ENCODE measurements at regions not wholly inside any gene's neighbourhood (a gene's known extent, or its start where the extent isn't known, plus 50 kb on each side); places are given as distances from the start of the nearest gene placed in this dataset.

- no peak for DNase-seq (ENCODE audit: low read depth in 1 of 2, low spot score in 2 of 2)
- POLR2A ChIA-PET (ENCODE audit: partially characterized antibody): no interaction called here
- no peak overlapping the region for H3K4ac ChIP-seq (replicated peaks; ENCODE audit: insufficient read length, low read depth, low read length)
Measured at GRCh38 chr7:69365651-69366192, 232.6 kb upstream of the AUTS2 start.

More at GRCh38 chr7:69365651-69366192, 232.6 kb upstream of the AUTS2 start:
- Histone ChIP-seq H4K20me1 (replicated peaks in 1 of 2; ENCODE audit: control insufficient read depth in 1 of 2, insufficient read depth in 2 of 2, low read length in 2 of 2) (no peaks in the 10 kb centered on the region), H4K8ac (ENCODE audit: extremely low read depth, insufficient read depth, low read length) (no peak overlapping the region), H2AK5ac (ENCODE audit: low read depth, low read length) (no peak overlapping the region), H3K9me3 (ENCODE audit: insufficient read depth in 2 of 2, low read depth in 1 of 2, low read length in 1 of 2) (no peaks in the 10 kb centered on the region), H2BK120ac (replicated peaks; ENCODE audit: low read depth, low read length) (no peak overlapping the region), H2BK20ac (ENCODE audit: low read length) (no peak overlapping the region), H3K56ac (replicated peaks; ENCODE audit: insufficient read length, low read depth, low read length) (no peak overlapping the region), H3K4me2 (ENCODE audit: insufficient read depth in 1 of 2, low read depth in 2 of 2, low read length in 2 of 2) (no peak overlapping the region), H3K14ac (ENCODE audit: insufficient read length) (no peak overlapping the region), H4K91ac (replicated peaks; ENCODE audit: insufficient read length, low read length) (no peak overlapping the region), H3K4me1 (replicated peaks in 1 of 4; ENCODE audit: control insufficient read depth in 3 of 4, insufficient read depth in 4 of 4, low read length in 3 of 4) (no peaks in the 10 kb centered on the region), H4K5ac (ENCODE audit: insufficient read length, low read depth, low read length) (no peak overlapping the region), H3K79me2 (ENCODE audit: control insufficient read depth in 1 of 2, insufficient read depth in 2 of 2, low read length in 2 of 2) (no peaks in the 10 kb centered on the region), H3K4me3 (ENCODE audit: extremely low read depth in 1 of 4, insufficient read depth in 2 of 4, low read depth in 3 of 4, low read length in 4 of 4) (no peak overlapping the region), H3K9ac (replicated peaks in 1 of 4; ENCODE audit: extremely low read depth in 1 of 4, low read depth in 3 of 4, low read length in 3 of 4) (no peak overlapping the region), H2BK5ac (ENCODE audit: low read depth, low read length) (no peak overlapping the region), H3K79me1 (ENCODE audit: low read depth, low read length) (no peaks in the 10 kb centered on the region), H2BK12ac (ENCODE audit: low read depth, low read length) (no peak overlapping the region), H2BK15ac (ENCODE audit: low read length) (no peak overlapping the region), H3K27ac (ENCODE audit: low read depth, low read length) (no peak overlapping the region), H3K27me3 (replicated peaks in 1 of 4; ENCODE audit: control insufficient read depth in 3 of 4, extremely low read depth in 1 of 4, insufficient read depth in 3 of 4, low read length in 3 of 4) (no peaks in the 10 kb centered on the region; a peak in 1 of 7 replicates), H2AFZ (ENCODE audit: low read length) (0 out of 2 replicates have a peak overlapping the region, but pooled peaks have one; percentile 79), H3K23me2 (ENCODE audit: low read depth, low read length) (no peaks in the 10 kb centered on the region), H3K23ac (ENCODE audit: insufficient read length) (no peak overlapping the region), H3K36me3 (ENCODE audit: control insufficient read depth in 2 of 4, insufficient read depth in 4 of 4, low read length in 3 of 4) (no peaks in the 10 kb centered on the region), H3K18ac (ENCODE audit: extremely low read depth, low read length) (no peak overlapping the region)
- 85% methylated on average over 13 of the region's 13 CpGs; no CpG with 5 or more reads in 1 of the 2 experiments for WGBS, 2 experiments (ENCODE audit: extremely low coverage in 1 of 2, insufficient coverage in 1 of 2, insufficient read length in 1 of 2, insufficient replicate concordance in 2 of 2, low coverage in 1 of 2, low lambda C conversion rate in 2 of 2, missing lambda C conversion rate in 1 of 2)
- no peak for TF ChIP-seq RAD21 (IDR thresholded peaks at IDR 0.05 in 1 of 2, conservative IDR thresholded peaks at IDR 0.05 in 1 of 2; ENCODE audit: low read depth in 2 of 2, low read length in 2 of 2)
- TF ChIP-seq POLR2A (IDR thresholded peaks at IDR 0.05; ENCODE audit: control extremely low read depth in 1 of 2, low read depth in 2 of 2, low read length in 2 of 2): no peak
- no peak for TF ChIP-seq SIRT6 (IDR thresholded peaks at IDR 0.05; ENCODE audit: low read length)
- TF ChIP-seq ASH2L (IDR thresholded peaks at IDR 0.05; ENCODE audit: low read length): no peak
- CTCF ChIA-PET (ENCODE audit: partially characterized antibody): interaction anchor here (1.0 kb wide), 1 partner anchor 391 kb away, joined by 4 read pairs; no protein-coding TSS in a partner anchor
- FAIRE-seq: no peak

All from H1 (cell line).